ENCODE measurements at regions not wholly inside any gene's neighbourhood (a gene's known extent, or its start where the extent isn't known, plus 50 kb on each side); places are given as distances from the start of the nearest gene placed in this dataset.

DNA sequence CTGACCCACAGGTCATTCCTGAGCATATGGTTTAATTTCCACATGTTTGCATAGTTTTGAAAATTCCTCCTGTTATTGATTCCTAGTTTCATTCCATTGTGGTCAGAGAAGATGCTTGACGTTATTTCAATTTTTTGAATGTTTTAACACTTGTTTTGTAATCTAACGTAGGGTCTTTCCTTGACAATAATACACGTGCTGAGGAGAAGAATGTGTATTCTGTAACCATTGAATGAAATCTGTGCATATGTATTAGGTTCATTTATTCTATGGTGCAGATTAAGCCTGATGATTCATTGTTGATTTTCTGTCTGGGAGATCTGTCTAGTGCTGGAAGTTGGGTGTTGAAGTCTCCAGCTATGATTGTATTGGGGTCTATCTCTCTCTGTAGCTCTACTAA, 486.4 kb upstream of the RPS6KA3 start:
- no peak for TF ChIP-seq CTCF (IDR thresholded peaks at IDR 0.05)
- no peak for TF ChIP-seq NFYB (CRISPR knock-in tag; conservative IDR thresholded peaks at IDR 0.05; ENCODE audit: low read depth)
- TF ChIP-seq ZNF263 (CRISPR knock-in tag; IDR thresholded peaks at IDR 0.05; ENCODE audit: low read depth), result no peak
- TF ChIP-seq KAT7 (CRISPR knock-in tag; IDR thresholded peaks at IDR 0.05; ENCODE audit: borderline replicate concordance), result no peak
- TF ChIP-seq, protein P1, sequence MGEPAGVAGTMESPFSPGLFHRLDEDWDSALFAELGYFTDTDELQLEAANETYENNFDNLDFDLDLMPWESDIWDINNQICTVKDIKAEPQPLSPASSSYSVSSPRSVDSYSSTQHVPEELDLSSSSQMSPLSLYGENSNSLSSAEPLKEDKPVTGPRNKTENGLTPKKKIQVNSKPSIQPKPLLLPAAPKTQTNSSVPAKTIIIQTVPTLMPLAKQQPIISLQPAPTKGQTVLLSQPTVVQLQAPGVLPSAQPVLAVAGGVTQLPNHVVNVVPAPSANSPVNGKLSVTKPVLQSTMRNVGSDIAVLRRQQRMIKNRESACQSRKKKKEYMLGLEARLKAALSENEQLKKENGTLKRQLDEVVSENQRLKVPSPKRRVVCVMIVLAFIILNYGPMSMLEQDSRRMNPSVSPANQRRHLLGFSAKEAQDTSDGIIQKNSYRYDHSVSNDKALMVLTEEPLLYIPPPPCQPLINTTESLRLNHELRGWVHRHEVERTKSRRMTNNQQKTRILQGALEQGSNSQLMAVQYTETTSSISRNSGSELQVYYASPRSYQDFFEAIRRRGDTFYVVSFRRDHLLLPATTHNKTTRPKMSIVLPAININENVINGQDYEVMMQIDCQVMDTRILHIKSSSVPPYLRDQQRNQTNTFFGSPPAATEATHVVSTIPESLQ (CRISPR knock-in tag; IDR thresholded peaks at IDR 0.05), result no peak
- TF ChIP-seq, protein P2, sequence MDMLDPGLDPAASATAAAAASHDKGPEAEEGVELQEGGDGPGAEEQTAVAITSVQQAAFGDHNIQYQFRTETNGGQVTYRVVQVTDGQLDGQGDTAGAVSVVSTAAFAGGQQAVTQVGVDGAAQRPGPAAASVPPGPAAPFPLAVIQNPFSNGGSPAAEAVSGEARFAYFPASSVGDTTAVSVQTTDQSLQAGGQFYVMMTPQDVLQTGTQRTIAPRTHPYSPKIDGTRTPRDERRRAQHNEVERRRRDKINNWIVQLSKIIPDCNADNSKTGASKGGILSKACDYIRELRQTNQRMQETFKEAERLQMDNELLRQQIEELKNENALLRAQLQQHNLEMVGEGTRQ (CRISPR knock-in tag; IDR thresholded peaks at IDR 0.05), result no peak
- no peak for TF ChIP-seq JUN (CRISPR knock-in tag; IDR thresholded peaks at IDR 0.05)
- TF ChIP-seq E2F4 (CRISPR knock-in tag; IDR thresholded peaks at IDR 0.05; ENCODE audit: borderline replicate concordance, low read depth), result no peak

Measured in WTC11 (cell line).